ENCODE measurements at regions not wholly inside any gene's neighbourhood (a gene's known extent, or its start where the extent isn't known, plus 50 kb on each side); places are given as distances from the start of the nearest gene placed in this dataset.

GRCh38 chr2:145076085-145076484 lies 556.2 kb upstream of the ZEB2 start:
- no peak for DNase-seq (ENCODE audit: low read depth)
- Histone ChIP-seq H3K79me2 (ENCODE audit: insufficient read depth, low read length) (no peaks in the 10 kb centered on the region), H3K9ac (ENCODE audit: low read length) (no peak overlapping the region), H4K20me1 (ENCODE audit: insufficient read depth, low read length) (no peaks in the 10 kb centered on the region), H3K9me3 (ENCODE audit: insufficient read depth, low read depth, low read length) (no peaks in the 10 kb centered on the region), H3K4me3 (ENCODE audit: insufficient read depth, low read depth, low read length) (no peak overlapping the region), H2AFZ (ENCODE audit: low read depth, low read length) (no peak overlapping the region), H3K27me3 (ENCODE audit: insufficient read depth, low read length) (no peaks in the 10 kb centered on the region), H3K36me3 (ENCODE audit: insufficient read depth, low read length) (no peaks in the 10 kb centered on the region), H3K4me1 (ENCODE audit: insufficient read depth, low read length) (no peaks in the 10 kb centered on the region), H3K4me2 (ENCODE audit: low read length) (no peak overlapping the region), H3K27ac (ENCODE audit: low read depth, low read length) (no peak overlapping the region)
- H3K27me3 Mint-ChIP-seq (ENCODE audit: low read depth, unreplicated experiment), result no peaks in the 10 kb centered on the region
- H3K36me3 Mint-ChIP-seq (ENCODE audit: low read depth, unreplicated experiment), result no peaks in the 10 kb centered on the region
- no peaks in the 10 kb centered on the region for H3K9me3 Mint-ChIP-seq (ENCODE audit: unreplicated experiment)
- H3K4me1 Mint-ChIP-seq (ENCODE audit: low read depth, unreplicated experiment), result no peaks in the 10 kb centered on the region
- no peak for FAIRE-seq
- TF ChIP-seq EZH2 (IDR thresholded peaks at IDR 0.05; ENCODE audit: insufficient read depth, low read length) (no peak), CTCF (IDR thresholded peaks at IDR 0.05; ENCODE audit: insufficient read depth, low read depth, low read length) (no peak)
- H3K4me3 Mint-ChIP-seq (ENCODE audit: unreplicated experiment), result no peak overlapping the region
- no peak overlapping the region for H3K27ac Mint-ChIP-seq (ENCODE audit: unreplicated experiment)

- Histone ChIP-seq H3K4me1 (ENCODE audit: insufficient read depth, low read length) (no peaks in the 10 kb centered on the region), H3K9me3 (ENCODE audit: insufficient read depth, low read depth, low read length) (no peaks in the 10 kb centered on the region), H4K20me1 (ENCODE audit: insufficient read depth, low read length) (no peaks in the 10 kb centered on the region), H2AFZ (ENCODE audit: low read depth, low read length) (no peak overlapping the region), H3K36me3 (ENCODE audit: insufficient read depth, low read length) (no peaks in the 10 kb centered on the region), H3K9ac (ENCODE audit: low read length) (no peak overlapping the region), H3K27me3 (ENCODE audit: insufficient read depth, low read length) (no peaks in the 10 kb centered on the region), H3K4me2 (ENCODE audit: low read length) (no peak overlapping the region), H3K4me3 (ENCODE audit: insufficient read depth, low read depth, low read length) (no peak overlapping the region), H3K79me2 (ENCODE audit: insufficient read depth, low read length) (no peaks in the 10 kb centered on the region), H3K27ac (ENCODE audit: low read depth, low read length) (no peak overlapping the region)
- no peak for FAIRE-seq
- no peak for TF ChIP-seq EZH2 (IDR thresholded peaks at IDR 0.05; ENCODE audit: insufficient read depth, low read length)
- TF ChIP-seq CTCF (IDR thresholded peaks at IDR 0.05; ENCODE audit: insufficient read depth, low read depth, low read length), result no peak
- H3K27ac Mint-ChIP-seq (ENCODE audit: unreplicated experiment), result no peak overlapping the region
- no peaks in the 10 kb centered on the region for H3K4me1 Mint-ChIP-seq (ENCODE audit: low read depth, unreplicated experiment)
- H3K4me3 Mint-ChIP-seq (ENCODE audit: unreplicated experiment), result no peak overlapping the region
- H3K36me3 Mint-ChIP-seq (ENCODE audit: low read depth, unreplicated experiment), result no peaks in the 10 kb centered on the region
- DNase-seq (ENCODE audit: low read depth), result no peak
- no peaks in the 10 kb centered on the region for H3K27me3 Mint-ChIP-seq (ENCODE audit: low read depth, unreplicated experiment)
- no peaks in the 10 kb centered on the region for H3K9me3 Mint-ChIP-seq (ENCODE audit: unreplicated experiment)
Measured at GRCh38 chr2:145075454-145076062, 555.6 kb upstream of the ZEB2 start.

GRCh38 chr2:145070703-145071102 lies 550.8 kb upstream of the ZEB2 start:
- no peaks in the 10 kb centered on the region for H4K20me1 ChIP-seq (ENCODE audit: insufficient read depth, low read length)
- no peak overlapping the region for H3K27ac Mint-ChIP-seq (ENCODE audit: unreplicated experiment)
- H3K9me3 Mint-ChIP-seq (ENCODE audit: unreplicated experiment), result no peaks in the 10 kb centered on the region
- no peaks in the 10 kb centered on the region for H3K36me3 ChIP-seq (ENCODE audit: insufficient read depth, low read length)
- no peak overlapping the region for H3K4me3 Mint-ChIP-seq (ENCODE audit: unreplicated experiment)
- H2AFZ ChIP-seq (ENCODE audit: low read depth, low read length), result no peak overlapping the region
- FAIRE-seq (no peak), DNase-seq (ENCODE audit: low read depth) (no peak)
- H3K27ac ChIP-seq (ENCODE audit: low read depth, low read length), result no peak overlapping the region
- no peak overlapping the region for H3K4me3 ChIP-seq (ENCODE audit: insufficient read depth, low read depth, low read length)
- TF ChIP-seq EZH2 (IDR thresholded peaks at IDR 0.05; ENCODE audit: insufficient read depth, low read length) (no peak), CTCF (IDR thresholded peaks at IDR 0.05; ENCODE audit: insufficient read depth, low read depth, low read length) (no peak)
- H3K9ac ChIP-seq (ENCODE audit: low read length), result no peak overlapping the region
- no peaks in the 10 kb centered on the region for H3K9me3 ChIP-seq (ENCODE audit: insufficient read depth, low read depth, low read length)
- no peaks in the 10 kb centered on the region for H3K27me3 Mint-ChIP-seq (ENCODE audit: low read depth, unreplicated experiment)
- no peaks in the 10 kb centered on the region for H3K27me3 ChIP-seq (ENCODE audit: insufficient read depth, low read length)
- H3K79me2 ChIP-seq (ENCODE audit: insufficient read depth, low read length), result no peaks in the 10 kb centered on the region
- H3K4me1 ChIP-seq (ENCODE audit: insufficient read depth, low read length), result no peaks in the 10 kb centered on the region
- H3K36me3 Mint-ChIP-seq (ENCODE audit: low read depth, unreplicated experiment), result no peaks in the 10 kb centered on the region
- H3K4me1 Mint-ChIP-seq (ENCODE audit: low read depth, unreplicated experiment), result no peaks in the 10 kb centered on the region
- no peak overlapping the region for H3K4me2 ChIP-seq (ENCODE audit: low read length)

All from astrocyte (in vitro differentiated cells and primary cell).